ENCODE measurements at regions not wholly inside any gene's neighbourhood (a gene's known extent, or its start where the extent isn't known, plus 50 kb on each side); places are given as distances from the start of the nearest gene placed in this dataset.

DNA sequence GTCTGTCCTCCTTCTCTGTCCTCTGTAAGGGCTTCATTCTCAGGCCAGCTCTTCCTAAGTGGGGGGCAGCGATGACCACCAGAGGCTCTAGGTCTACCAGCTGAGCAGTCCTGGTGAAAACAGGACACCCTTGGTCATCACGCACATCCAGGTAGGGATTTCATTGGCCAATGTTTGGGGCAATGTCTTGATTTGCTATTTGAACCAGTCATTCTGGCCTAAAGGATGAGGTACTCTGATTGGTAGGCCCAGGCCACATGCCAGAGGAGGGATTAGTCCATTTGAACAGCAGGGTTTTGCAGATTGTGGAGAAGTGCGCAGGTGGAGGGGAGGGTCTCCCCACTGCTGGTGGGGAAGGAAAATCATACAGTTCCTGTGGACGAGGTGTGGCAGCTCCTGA, 57.3 kb downstream of the PLXNA1 start:
- Histone ChIP-seq H3K27ac (ENCODE audit: low read depth, low read length) (no peak overlapping the region), H3K27me3 (ENCODE audit: low read length) (no peaks in the 10 kb centered on the region), H3K4me2 (ENCODE audit: low read depth, low read length, poor library complexity, severe bottlenecking) (no peak overlapping the region), H3K79me2 (ENCODE audit: insufficient read depth, low read length) (no peaks in the 10 kb centered on the region), H3K9me3 (ENCODE audit: insufficient read depth, low read length) (no peaks in the 10 kb centered on the region), H2AFZ (ENCODE audit: low read depth, low read length, severe bottlenecking) (no peak overlapping the region), H4K20me1 (ENCODE audit: low read depth, low read length) (no peaks in the 10 kb centered on the region), H3K9me2 (replicated peaks; ENCODE audit: insufficient read depth, low read length) (no peaks in the 10 kb centered on the region), H3K9ac (ENCODE audit: low read length) (no peak overlapping the region), H3F3A (ENCODE audit: insufficient read depth) (no peaks in the 10 kb centered on the region), H3K36me3 (ENCODE audit: low read length) (no peaks in the 10 kb centered on the region), H3K4me3 (ENCODE audit: insufficient read depth, low read length, poor library complexity, severe bottlenecking) (no peak overlapping the region)
- TF ChIP-seq, protein P1, sequence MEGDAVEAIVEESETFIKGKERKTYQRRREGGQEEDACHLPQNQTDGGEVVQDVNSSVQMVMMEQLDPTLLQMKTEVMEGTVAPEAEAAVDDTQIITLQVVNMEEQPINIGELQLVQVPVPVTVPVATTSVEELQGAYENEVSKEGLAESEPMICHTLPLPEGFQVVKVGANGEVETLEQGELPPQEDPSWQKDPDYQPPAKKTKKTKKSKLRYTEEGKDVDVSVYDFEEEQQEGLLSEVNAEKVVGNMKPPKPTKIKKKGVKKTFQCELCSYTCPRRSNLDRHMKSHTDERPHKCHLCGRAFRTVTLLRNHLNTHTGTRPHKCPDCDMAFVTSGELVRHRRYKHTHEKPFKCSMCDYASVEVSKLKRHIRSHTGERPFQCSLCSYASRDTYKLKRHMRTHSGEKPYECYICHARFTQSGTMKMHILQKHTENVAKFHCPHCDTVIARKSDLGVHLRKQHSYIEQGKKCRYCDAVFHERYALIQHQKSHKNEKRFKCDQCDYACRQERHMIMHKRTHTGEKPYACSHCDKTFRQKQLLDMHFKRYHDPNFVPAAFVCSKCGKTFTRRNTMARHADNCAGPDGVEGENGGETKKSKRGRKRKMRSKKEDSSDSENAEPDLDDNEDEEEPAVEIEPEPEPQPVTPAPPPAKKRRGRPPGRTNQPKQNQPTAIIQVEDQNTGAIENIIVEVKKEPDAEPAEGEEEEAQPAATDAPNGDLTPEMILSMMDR (IDR thresholded peaks at IDR 0.05; ENCODE audit: insufficient read depth, low read length, poor library complexity, severe bottlenecking) = no peak
- no peak for TF ChIP-seq EZH2phosphoT487 (conservative IDR thresholded peaks at IDR 0.05; ENCODE audit: low read length)

DNA sequence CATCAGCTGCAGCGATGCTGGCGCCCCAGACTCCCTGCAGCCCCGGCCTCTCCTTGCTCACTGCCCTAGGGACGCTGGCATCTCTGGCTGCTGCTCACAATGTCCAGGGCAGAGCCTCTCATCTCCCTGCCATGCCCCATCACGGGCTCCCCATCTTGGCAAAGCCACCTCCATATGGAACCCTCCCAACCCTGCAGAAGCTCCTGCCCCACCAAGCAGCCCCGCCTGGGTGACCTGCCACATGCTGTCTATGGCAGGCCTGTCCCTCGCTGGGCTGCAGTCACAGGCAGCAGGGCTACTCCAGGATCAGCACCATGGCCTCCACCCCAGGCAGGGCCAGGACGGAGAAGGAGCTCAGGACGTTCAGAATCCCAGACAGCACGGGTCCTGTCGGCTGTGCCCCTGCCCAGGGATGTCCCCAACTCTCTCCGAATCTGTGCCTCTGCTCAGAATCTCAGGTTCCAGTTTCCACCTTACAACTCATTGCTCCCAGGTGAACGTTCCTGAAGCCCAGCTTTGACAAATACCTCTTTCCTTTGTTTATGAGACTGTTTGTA, 58.4 kb downstream of the PLXNA1 start:
- Histone ChIP-seq H3K4me2 (ENCODE audit: low read depth, low read length, poor library complexity, severe bottlenecking) (no peak overlapping the region), H4K20me1 (ENCODE audit: low read depth, low read length) (no peaks in the 10 kb centered on the region), H3F3A (ENCODE audit: insufficient read depth) (no peaks in the 10 kb centered on the region), H3K9me3 (ENCODE audit: insufficient read depth, low read length) (no peaks in the 10 kb centered on the region), H3K27me3 (ENCODE audit: low read length) (no peaks in the 10 kb centered on the region), H3K79me2 (ENCODE audit: insufficient read depth, low read length) (no peaks in the 10 kb centered on the region), H3K9ac (ENCODE audit: low read length) (no peak overlapping the region), H3K9me2 (replicated peaks; ENCODE audit: insufficient read depth, low read length) (no peaks in the 10 kb centered on the region), H3K27ac (ENCODE audit: low read depth, low read length) (no peak overlapping the region), H3K36me3 (ENCODE audit: low read length) (no peaks in the 10 kb centered on the region), H3K4me3 (ENCODE audit: insufficient read depth, low read length, poor library complexity, severe bottlenecking) (no peak overlapping the region), H2AFZ (ENCODE audit: low read depth, low read length, severe bottlenecking) (no peak overlapping the region)
- TF ChIP-seq, protein P1 (IDR thresholded peaks at IDR 0.05; ENCODE audit: insufficient read depth, low read length, poor library complexity, severe bottlenecking) = no peak
- TF ChIP-seq EZH2phosphoT487 (conservative IDR thresholded peaks at IDR 0.05; ENCODE audit: low read length) = no peak

DNA sequence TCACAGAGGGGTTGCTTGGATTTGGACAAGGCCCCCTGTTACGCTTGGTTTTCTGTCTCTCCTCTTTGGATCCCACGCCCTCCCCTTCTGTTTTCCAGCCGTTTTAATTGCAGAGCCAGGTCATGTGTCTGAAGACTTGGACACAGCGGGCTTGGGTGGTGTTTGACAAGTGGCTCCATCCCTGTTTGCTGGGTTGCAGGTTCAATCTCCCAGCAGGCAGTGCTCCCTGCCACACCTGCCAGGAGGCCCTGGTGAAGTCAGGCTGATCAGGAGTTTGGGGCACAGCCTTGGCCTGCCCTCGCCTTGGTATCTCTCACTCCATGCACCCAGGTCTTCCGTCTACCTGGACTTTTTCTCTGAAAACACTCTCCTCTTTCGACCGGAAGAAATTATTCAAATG, 59.0 kb downstream of the PLXNA1 start:
- no peaks in the 10 kb centered on the region for H3K36me3 ChIP-seq (ENCODE audit: low read length)
- H3K4me3 ChIP-seq (ENCODE audit: insufficient read depth, low read length, poor library complexity, severe bottlenecking) = no peak overlapping the region
- H3K79me2 ChIP-seq (ENCODE audit: insufficient read depth, low read length) = no peaks in the 10 kb centered on the region
- H3F3A ChIP-seq (ENCODE audit: insufficient read depth) = no peaks in the 10 kb centered on the region
- no peak overlapping the region for H3K4me2 ChIP-seq (ENCODE audit: low read depth, low read length, poor library complexity, severe bottlenecking)
- no peaks in the 10 kb centered on the region for H3K27me3 ChIP-seq (ENCODE audit: low read length)
- H2AFZ ChIP-seq (ENCODE audit: low read depth, low read length, severe bottlenecking) = no peak overlapping the region
- no peaks in the 10 kb centered on the region for H4K20me1 ChIP-seq (ENCODE audit: low read depth, low read length)
- H3K9ac ChIP-seq (ENCODE audit: low read length) = no peak overlapping the region
- no peak for TF ChIP-seq EZH2phosphoT487 (conservative IDR thresholded peaks at IDR 0.05; ENCODE audit: low read length)
- TF ChIP-seq, protein P1 (IDR thresholded peaks at IDR 0.05; ENCODE audit: insufficient read depth, low read length, poor library complexity, severe bottlenecking) = no peak
- H3K9me2 ChIP-seq (replicated peaks; ENCODE audit: insufficient read depth, low read length) = no peaks in the 10 kb centered on the region
- H3K9me3 ChIP-seq (ENCODE audit: insufficient read depth, low read length) = no peaks in the 10 kb centered on the region
- no peak overlapping the region for H3K27ac ChIP-seq (ENCODE audit: low read depth, low read length)

Measured in SU-DHL-6 (cell line).